CD14-positive monocyte (primary cell): ENCODE measurements at regions not wholly inside any gene's neighbourhood (a gene's known extent, or its start where the extent isn't known, plus 50 kb on each side); places are given as distances from the start of the nearest gene placed in this dataset.

Experiments used
- DNase-seq, 3 donors: peaks; one replicate each; pipeline ENCODE4 v3.0.0-alpha.2; 2011 to 2022
- H2AFZ ChIP-seq: 2 replicates; pipeline ENCODE4 v1.6.0; 2012; ENCODE audit warnings: mild to moderate bottlenecking, low read depth, low read length, inconsistent platforms; ENCODE audit not compliant: insufficient read depth, poor library complexity, severe bottlenecking
- H3K27ac ChIP-seq, 2 donors: 1 replicate in 1 of 2; 2 replicates in 1 of 2; pipeline ENCODE4 v1.5.1; 2012 to 2013; ENCODE audit warnings: low read length in 2 of 2, control low read depth in 1 of 2, inconsistent platforms in 1 of 2, low read depth in 1 of 2, mild to moderate bottlenecking in 1 of 2
- H3K27me3 ChIP-seq, 2 donors: one replicate each; pipeline versions ENCODE4 v1.6.0 to v1.6.1; 2011 to 2013; ENCODE audit warnings: low read length in 2 of 2; ENCODE audit not compliant: control insufficient read depth in 2 of 2, insufficient read depth in 2 of 2
- H3K36me3 ChIP-seq, 2 donors: replicated peaks in 1 of 2; 1 replicate in 1 of 2; 2 replicates in 1 of 2; pipeline versions ENCODE4 v1.5.1 to v1.6.1; 2012 to 2013; ENCODE audit warnings: low read length in 2 of 2, control low read depth in 1 of 2, inconsistent platforms in 1 of 2, mild to moderate bottlenecking in 1 of 2; ENCODE audit not compliant: insufficient read depth in 2 of 2, control insufficient read depth in 1 of 2
- H3K4me1 ChIP-seq, 2 donors: 1 replicate in 1 of 2; 2 replicates in 1 of 2; pipeline versions ENCODE4 v1.5.1 to v1.6.1; 2012 to 2013; ENCODE audit warnings: low read length in 2 of 2, control low read depth in 1 of 2, inconsistent platforms in 1 of 2, mild to moderate bottlenecking in 1 of 2, moderate library complexity in 1 of 2; ENCODE audit not compliant: insufficient read depth in 2 of 2, control insufficient read depth in 1 of 2
- H3K4me2 ChIP-seq: replicated peaks from 2 replicates; pipeline ENCODE3; 2012; ENCODE audit warnings: low read length, moderate library complexity, mild to moderate bottlenecking; ENCODE audit not compliant: poor library complexity, severe bottlenecking; ENCODE audit errors: extremely low read depth
- H3K4me3 ChIP-seq, 3 experiments: fragments of 200-600 bp in 1 of 3; sonication (generic) in 1 of 3; replicated peaks in 1 of 3; 1 replicate in 2 of 3; 2 replicates in 1 of 3; pipeline ENCODE4 v1.5.1; 2011 to 2013; ENCODE audit warnings: low read length in 3 of 3, mild to moderate bottlenecking in 3 of 3, control low read depth in 2 of 3, low read depth in 2 of 3, inconsistent platforms in 1 of 3, moderate library complexity in 1 of 3
- H3K79me2 ChIP-seq: 2 replicates; pipeline ENCODE4 v1.6.0; 2012; ENCODE audit warnings: mild to moderate bottlenecking, control low read depth, inconsistent platforms, low read length, moderate library complexity; ENCODE audit not compliant: insufficient read depth
- H3K9ac ChIP-seq: 2 replicates; pipeline ENCODE4 v1.6.0; 2017; ENCODE audit warnings: low read length, mild to moderate bottlenecking; ENCODE audit not compliant: insufficient read depth, poor library complexity, severe bottlenecking
- H3K9me3 ChIP-seq, 2 donors: replicated peaks in 1 of 2; 1 replicate in 1 of 2; 2 replicates in 1 of 2; pipeline versions ENCODE4 v1.5.1 to v1.6.1; 2012 to 2013; ENCODE audit warnings: low read length in 2 of 2, control low read depth in 1 of 2; ENCODE audit not compliant: control insufficient read depth in 1 of 2, insufficient read depth in 1 of 2
- H4K20me1 ChIP-seq: 2 replicates; pipeline ENCODE4 v1.6.0; 2012; ENCODE audit warnings: mild to moderate bottlenecking, low read length, control low read depth, moderate library complexity; ENCODE audit not compliant: insufficient read depth
- H3K27ac Mint-ChIP-seq, 7 donors: one replicate each; pipeline ENCODE4 v1.8.0; 2020; ENCODE audit warnings: mild to moderate bottlenecking in 7 of 7, mixed read lengths in 7 of 7, moderate library complexity in 6 of 7, inconsistent platforms in 2 of 7
- H3K27me3 Mint-ChIP-seq, 3 donors: one replicate each; pipeline ENCODE4 v1.8.0; 2021 to 2022; ENCODE audit warnings: low read depth in 3 of 3, mild to moderate bottlenecking in 3 of 3, mixed read lengths in 3 of 3, moderate library complexity in 3 of 3, inconsistent platforms in 1 of 3
- H3K36me3 Mint-ChIP-seq, 2 donors: one replicate each; pipeline ENCODE4 v1.8.0; 2020; ENCODE audit warnings: mixed read lengths in 2 of 2, inconsistent platforms in 1 of 2, mild to moderate bottlenecking in 1 of 2
- H3K4me1 Mint-ChIP-seq: one replicate; pipeline ENCODE4 v1.8.0; 2020; ENCODE audit warnings: mild to moderate bottlenecking, mixed read lengths
- H3K4me3 Mint-ChIP-seq, 2 donors: one replicate each; pipeline ENCODE4 v1.8.0; 2020; ENCODE audit warnings: mild to moderate bottlenecking in 2 of 2, mixed read lengths in 2 of 2, moderate library complexity in 1 of 2
- H3K9me3 Mint-ChIP-seq, 7 donors: one replicate each; pipeline ENCODE4 v1.8.0; 2020 to 2022; ENCODE audit warnings: mixed read lengths in 7 of 7, mild to moderate bottlenecking in 6 of 7, moderate library complexity in 6 of 7, inconsistent platforms in 2 of 7
- WGBS: methylation state at CpG from one replicate; pipeline ENCODE4 v1.1.5; 2013; ENCODE audit warnings: missing lambda C conversion rate; ENCODE audit not compliant: insufficient coverage; 5-methylcytosine and 5-hydroxymethylcytosine counted together
- intact Hi-C, 2 donors: fragments of 100-400 bp; cut with micrococcal nuclease; formaldehyde crosslinking; loops; one replicate each; pipeline versions ENCODE4 v1.15.0 to v1.15.1; 2023
- TF ChIP-seq, protein P1 (sequence below): fragments of 200-600 bp; IDR thresholded peaks from one replicate; pipeline ENCODE4 v1.8.0; 2022; ENCODE audit warnings: antibody characterized with exemption, mild to moderate bottlenecking

DNA sequence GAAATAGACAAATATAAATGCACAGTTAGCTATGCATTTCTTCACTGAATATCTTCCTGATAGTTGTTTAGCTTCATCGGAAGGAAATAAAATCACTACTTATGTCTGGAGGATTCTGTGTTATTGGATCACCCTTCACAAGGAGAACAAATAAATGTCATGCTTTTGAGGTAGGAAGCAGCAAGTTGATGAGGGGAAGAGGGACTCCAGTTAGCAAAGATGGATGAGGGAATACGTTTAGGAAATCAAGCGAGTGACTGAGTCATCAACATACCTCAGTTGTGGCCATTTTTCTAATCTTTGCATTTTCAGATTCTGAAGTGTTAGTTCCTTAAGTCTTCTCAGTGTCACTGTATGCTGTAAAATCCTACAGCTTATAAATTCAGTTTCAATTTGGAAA lies 456.2 kb downstream of the EPHA4 start:
- H3K27ac Mint-ChIP-seq: no peak overlapping the region
- Histone ChIP-seq H3K27me3 (no peaks in the 10 kb centered on the region), H3K27ac (no peak overlapping the region), H2AFZ (no peak overlapping the region), H3K4me2 (no peak overlapping the region), H3K4me3 (no peak overlapping the region), H3K9me3 (no peaks in the 10 kb centered on the region), H3K4me1 (no peaks in the 10 kb centered on the region), H4K20me1 (no peaks in the 10 kb centered on the region), H3K9ac (no peak overlapping the region), H3K36me3 (no peaks in the 10 kb centered on the region), H3K79me2 (no peaks in the 10 kb centered on the region)
- no CpG with 5 or more reads among the region's 3 CpGs for WGBS
- no peaks in the 10 kb centered on the region for H3K27me3 Mint-ChIP-seq
- H3K9me3 Mint-ChIP-seq: peaks cover 0 to 3% (median 0%) of the 10 kb centered on the region in 7 donors
- TF ChIP-seq, protein P1, sequence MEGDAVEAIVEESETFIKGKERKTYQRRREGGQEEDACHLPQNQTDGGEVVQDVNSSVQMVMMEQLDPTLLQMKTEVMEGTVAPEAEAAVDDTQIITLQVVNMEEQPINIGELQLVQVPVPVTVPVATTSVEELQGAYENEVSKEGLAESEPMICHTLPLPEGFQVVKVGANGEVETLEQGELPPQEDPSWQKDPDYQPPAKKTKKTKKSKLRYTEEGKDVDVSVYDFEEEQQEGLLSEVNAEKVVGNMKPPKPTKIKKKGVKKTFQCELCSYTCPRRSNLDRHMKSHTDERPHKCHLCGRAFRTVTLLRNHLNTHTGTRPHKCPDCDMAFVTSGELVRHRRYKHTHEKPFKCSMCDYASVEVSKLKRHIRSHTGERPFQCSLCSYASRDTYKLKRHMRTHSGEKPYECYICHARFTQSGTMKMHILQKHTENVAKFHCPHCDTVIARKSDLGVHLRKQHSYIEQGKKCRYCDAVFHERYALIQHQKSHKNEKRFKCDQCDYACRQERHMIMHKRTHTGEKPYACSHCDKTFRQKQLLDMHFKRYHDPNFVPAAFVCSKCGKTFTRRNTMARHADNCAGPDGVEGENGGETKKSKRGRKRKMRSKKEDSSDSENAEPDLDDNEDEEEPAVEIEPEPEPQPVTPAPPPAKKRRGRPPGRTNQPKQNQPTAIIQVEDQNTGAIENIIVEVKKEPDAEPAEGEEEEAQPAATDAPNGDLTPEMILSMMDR: no peak
- H3K4me3 Mint-ChIP-seq: no peak overlapping the region
- H3K36me3 Mint-ChIP-seq: no peaks in the 10 kb centered on the region
- DNase-seq: no peak
- intact Hi-C loops: no loop called here
- no peaks in the 10 kb centered on the region for H3K4me1 Mint-ChIP-seq

GRCh38 chr2:221120643-221121042 lies 451.5 kb downstream of the EPHA4 start:
- Mint-ChIP-seq H3K27ac (no peak overlapping the region), H3K4me1 (no peaks in the 10 kb centered on the region), H3K36me3 (no peaks in the 10 kb centered on the region), H3K9me3 (peaks cover 0 to 3% (median 0%) of the 10 kb centered on the region in 7 donors), H3K4me3 (no peak overlapping the region), H3K27me3 (no peaks in the 10 kb centered on the region)
- no CpG with 5 or more reads among the region's 2 CpGs for WGBS
- Histone ChIP-seq H3K79me2 (no peaks in the 10 kb centered on the region), H3K27me3 (no peaks in the 10 kb centered on the region), H3K9me3 (no peaks in the 10 kb centered on the region), H3K9ac (no peak overlapping the region), H3K4me2 (no peak overlapping the region), H3K27ac (no peak overlapping the region), H3K4me3 (no peak overlapping the region), H3K36me3 (no peaks in the 10 kb centered on the region), H4K20me1 (no peaks in the 10 kb centered on the region), H2AFZ (no peak overlapping the region), H3K4me1 (no peaks in the 10 kb centered on the region)
- TF ChIP-seq, protein P1: no peak
- intact Hi-C loops: no loop called here
- DNase-seq: no peak
